Colonic mucosa (tissue), 4 donors: ENCODE measurements at regions not wholly inside any gene's neighbourhood (a gene's known extent, or its start where the extent isn't known, plus 50 kb on each side); places are given as distances from the start of the nearest gene placed in this dataset.

Experiments used
- DNase-seq: peaks from one replicate; pipeline ENCODE4 v3.0.0-alpha.2; 2020
- H3K27ac ChIP-seq: fragments of 200-600 bp; one replicate; pipeline ENCODE4 v1.8.0; 2021
- H3K27me3 ChIP-seq: fragments of 200-600 bp; one replicate; pipeline ENCODE4 v1.8.0; 2021
- H3K36me3 ChIP-seq: fragments of 200-600 bp; one replicate; pipeline ENCODE4 v1.8.0; 2021
- H3K4me1 ChIP-seq: fragments of 200-600 bp; one replicate; pipeline ENCODE4 v1.8.0; 2021; ENCODE audit warnings: mild to moderate bottlenecking
- H3K4me3 ChIP-seq: fragments of 200-600 bp; one replicate; pipeline ENCODE4 v1.8.0; 2021
- H3K9ac ChIP-seq, 2 donors: one replicate each; pipeline ENCODE4 v1.7.0; 2013; ENCODE audit warnings: control low read depth in 2 of 2, low read depth in 2 of 2, low read length in 2 of 2
- H3K9me3 ChIP-seq: fragments of 200-600 bp; one replicate; pipeline ENCODE4 v1.8.0; 2021
- CTCF ChIP-seq: fragments of 200-600 bp; IDR thresholded peaks from one replicate; pipeline ENCODE4 v1.8.0; 2022; ENCODE audit warnings: antibody characterized with exemption, mild to moderate bottlenecking
- intact Hi-C: fragments of 100-400 bp; cut with DNase I; formaldehyde crosslinking; loops from one replicate; pipeline ENCODE4 v1.14.1; 2022
- donor health status: healthy.
- donor health status: DM: no; HTN: no; CAD: no.
- donor health status: DM: no; HTN: no; CAD: no.

GRCh38 chr5:89028595-89029285 lies 145.8 kb upstream of the MEF2C start:
- H3K36me3 ChIP-seq: no peaks in the 10 kb centered on the region
- no peak for DNase-seq
- no peaks in the 10 kb centered on the region for H3K9me3 ChIP-seq
- no peak for TF ChIP-seq CTCF
- H3K9ac ChIP-seq: no peak overlapping the region
- H3K27me3 ChIP-seq: no peaks in the 10 kb centered on the region
- H3K4me1 ChIP-seq: no peaks in the 10 kb centered on the region
- H3K27ac ChIP-seq: no peak overlapping the region
- intact Hi-C loops: no loop called here
- no peak overlapping the region for H3K4me3 ChIP-seq

- Histone ChIP-seq H3K27me3 (no peaks in the 10 kb centered on the region), H3K4me3 (no peak overlapping the region), H3K27ac (no peak overlapping the region), H3K36me3 (no peaks in the 10 kb centered on the region), H3K4me1 (no peaks in the 10 kb centered on the region), H3K9me3 (no peaks in the 10 kb centered on the region), H3K9ac (no peak overlapping the region)
- DNase-seq: no peak
- intact Hi-C loops: no loop called here
- TF ChIP-seq CTCF: no peak
Observed at GRCh38 chr5:89024045-89024444, 141.1 kb upstream of the MEF2C start.

- no peak overlapping the region for H3K4me3 ChIP-seq
- no peaks in the 10 kb centered on the region for H3K4me1 ChIP-seq
- H3K9me3 ChIP-seq: no peaks in the 10 kb centered on the region
- no peaks in the 10 kb centered on the region for H3K36me3 ChIP-seq
- intact Hi-C loops: no loop called here
- H3K27ac ChIP-seq: no peak overlapping the region
- no peak overlapping the region for H3K9ac ChIP-seq
- H3K27me3 ChIP-seq: no peaks in the 10 kb centered on the region
- no peak for TF ChIP-seq CTCF
- DNase-seq: no peak
Observed at GRCh38 chr5:89020926-89021610, 138.1 kb upstream of the MEF2C start.

GRCh38 chr5:89016741-89017303 lies 133.8 kb upstream of the MEF2C start:
- Histone ChIP-seq H3K27me3 (no peaks in the 10 kb centered on the region), H3K27ac (no peak overlapping the region), H3K4me1 (no peaks in the 10 kb centered on the region), H3K9me3 (no peaks in the 10 kb centered on the region), H3K4me3 (no peak overlapping the region), H3K36me3 (no peaks in the 10 kb centered on the region), H3K9ac (no peak overlapping the region)
- TF ChIP-seq CTCF: no peak
- no peak for DNase-seq
- intact Hi-C loops: no loop called here

GRCh38 chr5:89015409-89015808 lies 132.4 kb upstream of the MEF2C start:
- no peak overlapping the region for H3K27ac ChIP-seq
- no peak overlapping the region for H3K4me3 ChIP-seq
- no peaks in the 10 kb centered on the region for H3K27me3 ChIP-seq
- TF ChIP-seq CTCF: no peak
- no peak for DNase-seq
- H3K9me3 ChIP-seq: no peaks in the 10 kb centered on the region
- H3K36me3 ChIP-seq: no peaks in the 10 kb centered on the region
- no peak overlapping the region for H3K9ac ChIP-seq
- intact Hi-C loops: no loop called here
- no peaks in the 10 kb centered on the region for H3K4me1 ChIP-seq
